Activated CD4-positive, alpha-beta T cell treated with anti-CD3 and anti-CD28 coated beads, Interleukin-2, amount 50 U/mL, for 1 hour (primary cell): ENCODE measurements at regions not wholly inside any gene's neighbourhood (a gene's known extent, or its start where the extent isn't known, plus 50 kb on each side); places are given as distances from the start of the nearest gene placed in this dataset.

Source experiments
- DNase-seq: peaks from one replicate; pipeline ENCODE4 v3.0.0-alpha.2; 2020

DNA sequence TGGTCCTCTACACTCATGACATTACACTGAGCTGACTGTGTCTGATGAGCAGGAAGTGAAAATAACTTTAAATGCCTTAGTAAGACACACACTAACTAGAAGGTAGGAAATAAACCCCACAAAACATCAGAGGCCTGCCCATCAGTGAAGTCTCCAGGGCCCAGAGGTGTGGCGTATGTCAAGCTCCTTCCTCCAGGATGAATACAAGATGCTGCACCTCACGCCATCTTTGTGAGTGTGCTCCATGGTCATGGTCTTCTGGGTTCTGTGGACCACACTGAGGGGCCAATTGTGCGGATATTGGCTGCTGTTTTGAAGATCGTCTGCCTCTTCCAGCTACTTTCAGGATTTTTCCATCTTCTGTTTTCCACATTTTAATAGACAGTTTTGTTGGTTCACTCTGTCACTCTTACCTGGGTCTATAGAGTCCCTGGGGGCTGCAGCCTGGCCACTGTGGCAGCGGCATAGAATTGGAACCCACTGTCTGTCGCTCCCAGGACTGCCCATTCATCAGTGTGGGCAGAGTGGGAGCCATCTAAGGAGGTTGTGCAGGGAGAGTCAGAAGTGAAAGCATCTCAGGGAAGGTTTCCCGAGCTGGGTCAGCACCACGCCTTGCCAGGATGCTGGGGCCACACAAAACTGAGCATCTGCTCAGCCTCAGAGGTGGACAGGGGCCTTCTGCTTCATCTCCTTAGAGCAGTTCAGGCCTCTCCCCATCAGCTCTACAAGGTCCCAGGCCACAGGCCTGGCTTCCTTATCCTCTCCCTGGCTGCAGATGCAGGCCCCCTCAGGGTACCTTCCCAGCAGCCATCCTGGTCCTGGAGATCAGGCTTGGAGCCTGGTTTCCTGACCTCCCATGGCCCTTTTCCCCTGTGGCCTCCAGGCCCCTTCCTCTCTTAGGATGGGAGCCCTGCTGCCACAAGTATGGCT lies 57.5 kb upstream of the C14orf180 start:
- DNase-seq, result no peak

DNA sequence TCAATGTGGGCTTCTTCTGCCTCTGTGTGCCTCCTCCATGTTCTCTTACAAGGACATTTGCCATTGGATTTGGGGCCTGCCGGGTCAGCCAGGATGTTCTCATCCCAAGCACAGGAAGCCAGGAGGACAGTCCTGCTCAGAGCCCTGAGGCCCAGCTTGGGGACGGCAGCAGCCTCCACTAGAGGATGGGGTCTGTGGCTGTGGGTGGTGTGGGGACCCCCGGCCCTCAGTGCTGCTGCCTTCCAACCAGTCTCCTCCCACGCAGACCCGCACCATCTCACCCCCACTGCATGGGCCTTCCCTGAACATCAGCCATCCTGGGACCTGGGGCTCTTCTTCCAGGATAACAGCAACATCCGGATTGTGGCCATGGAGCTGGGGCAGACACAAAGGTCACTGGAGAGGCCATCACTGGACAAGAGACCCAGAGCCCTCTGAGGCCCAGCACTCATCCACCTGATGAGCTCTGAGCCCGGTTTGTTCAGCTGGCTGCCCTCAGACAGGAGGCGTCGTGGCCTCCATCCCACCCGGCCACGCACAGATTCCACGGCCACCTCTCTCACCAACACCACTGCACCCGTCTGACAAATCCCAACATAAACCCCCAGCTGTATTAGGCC lies 56.5 kb upstream of the C14orf180 start:
- DNase-seq, result no peak

GRCh38 chr14:104523546-104523935 lies 56.0 kb upstream of the C14orf180 start:
- no peak for DNase-seq

DNA sequence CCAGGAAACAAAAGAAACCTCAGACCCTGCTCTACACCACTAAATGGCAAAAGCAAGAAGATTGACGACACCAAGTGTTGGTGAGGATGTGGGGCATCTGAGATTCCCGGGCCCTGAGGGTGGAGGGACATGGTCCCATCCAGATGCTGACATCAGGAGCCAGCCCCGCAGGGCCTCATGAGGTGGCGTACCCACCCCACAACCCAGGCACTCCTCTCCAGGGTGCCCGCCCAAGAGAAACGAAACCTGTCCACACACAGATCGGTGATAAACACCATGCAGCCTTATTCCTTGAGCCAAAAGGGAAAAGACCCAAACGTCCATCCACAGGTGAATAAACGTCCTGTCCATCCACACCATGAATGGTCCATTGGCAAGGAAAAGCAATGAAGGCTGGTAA lies 54.8 kb upstream of the C14orf180 start:
- DNase-seq, result no peak

DNA sequence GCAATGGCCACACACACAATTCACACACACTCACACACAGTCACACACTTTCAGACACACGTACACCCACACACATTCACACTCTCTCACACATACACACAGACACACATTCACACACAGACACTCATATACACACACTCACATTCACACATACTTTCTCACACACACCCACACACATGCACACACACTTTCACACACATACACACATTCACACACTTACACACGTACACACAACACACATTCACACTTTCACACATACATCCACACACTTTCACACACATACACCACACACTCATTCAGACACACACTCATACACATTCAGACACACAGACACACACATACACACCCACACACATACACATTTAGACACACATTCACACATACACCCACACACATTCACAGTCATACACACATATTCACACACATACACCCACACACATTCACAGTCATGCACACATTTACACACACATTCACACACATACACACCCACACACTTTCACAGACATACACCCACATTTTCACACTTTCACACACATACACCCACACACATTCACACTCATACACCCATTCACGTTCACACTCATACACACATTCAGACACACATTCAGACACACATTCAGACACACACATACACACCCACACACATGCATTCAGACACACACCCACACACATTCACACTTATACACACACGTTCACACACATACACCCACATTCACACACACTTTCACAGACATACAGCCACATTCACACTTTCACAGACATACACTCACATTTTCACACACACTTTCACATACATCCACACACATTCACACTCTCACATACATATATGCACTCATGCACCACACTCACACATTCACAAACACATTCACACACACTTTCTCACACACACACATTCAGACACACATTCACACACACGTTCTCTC lies 52.6 kb upstream of the C14orf180 start:
- DNase-seq, result no peak

- no peak for DNase-seq
Measured at GRCh38 chr14:104527857-104528459, 51.6 kb upstream of the C14orf180 start.

DNA sequence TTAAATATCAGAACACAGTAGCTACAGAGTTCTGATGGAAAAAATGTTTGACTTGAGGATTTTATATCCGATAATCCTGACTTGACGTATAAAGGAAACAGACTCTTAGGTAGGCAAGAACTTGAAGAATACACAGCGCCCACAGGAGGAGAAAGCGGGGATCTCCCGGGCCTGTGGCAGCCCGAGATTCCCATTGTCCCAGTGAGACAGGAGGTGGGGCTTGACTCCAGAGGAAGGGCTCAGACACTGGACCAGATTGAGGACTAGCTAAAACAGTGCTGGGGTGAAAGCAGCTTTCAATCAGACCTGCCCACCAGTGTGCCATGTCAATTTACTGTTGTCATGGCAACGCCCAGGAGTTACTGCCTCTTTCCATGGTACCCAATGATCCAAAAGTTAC lies 51.1 kb upstream of the C14orf180 start:
- no peak for DNase-seq
